Astrocyte (in vitro differentiated cells and primary cell): ENCODE measurements at regions not wholly inside any gene's neighbourhood (a gene's known extent, or its start where the extent isn't known, plus 50 kb on each side); places are given as distances from the start of the nearest gene placed in this dataset.

Experiments
- DNase-seq: peaks from one replicate; pipeline ENCODE4 v3.0.0-alpha.2; 2010; ENCODE audit warnings: low read depth
- FAIRE-seq: peaks from 2 replicates; lab custom pipeline; 2011; peaks lifted over from hg19 to GRCh38; lab: Jason Lieb, UNC
- H2AFZ ChIP-seq: 2 replicates; pipeline ENCODE4 v1.6.0; 2012; ENCODE audit warnings: low read depth, low read length, inconsistent platforms
- H3K27ac ChIP-seq: 2 replicates; pipeline ENCODE4 v1.5.1; 2011; ENCODE audit warnings: low read depth, low read length, inconsistent platforms
- H3K27me3 ChIP-seq: 2 replicates; pipeline ENCODE4 v1.6.0; 2011; ENCODE audit warnings: low read length, inconsistent platforms; ENCODE audit not compliant: insufficient read depth
- H3K36me3 ChIP-seq: 2 replicates; pipeline ENCODE4 v1.5.1; 2011; ENCODE audit warnings: low read length, inconsistent platforms; ENCODE audit not compliant: insufficient read depth
- H3K4me1 ChIP-seq: 2 replicates; pipeline ENCODE4 v1.5.1; 2011; ENCODE audit warnings: low read length, inconsistent platforms; ENCODE audit not compliant: insufficient read depth
- H3K4me2 ChIP-seq: 2 replicates; pipeline ENCODE4 v1.6.0; 2012; ENCODE audit warnings: low read length, inconsistent platforms
- H3K4me3 ChIP-seq: 2 replicates; pipeline ENCODE4 v1.5.1; 2011; ENCODE audit warnings: low read depth, mild to moderate bottlenecking, low read length, inconsistent platforms; ENCODE audit not compliant: insufficient read depth
- H3K79me2 ChIP-seq: 2 replicates; pipeline ENCODE4 v1.6.0; 2012; ENCODE audit warnings: mild to moderate bottlenecking, low read length, inconsistent platforms; ENCODE audit not compliant: insufficient read depth
- H3K9ac ChIP-seq: 2 replicates; pipeline ENCODE4 v1.6.0; 2012; ENCODE audit warnings: mild to moderate bottlenecking, low read length, inconsistent platforms
- H3K9me3 ChIP-seq: 2 replicates; pipeline ENCODE4 v1.5.1; 2012; ENCODE audit warnings: low read depth, mild to moderate bottlenecking, low read length, inconsistent platforms; ENCODE audit not compliant: insufficient read depth
- H4K20me1 ChIP-seq: 2 replicates; pipeline ENCODE4 v1.6.0; 2012; ENCODE audit warnings: low read length, inconsistent platforms; ENCODE audit not compliant: insufficient read depth
- H3K27ac Mint-ChIP-seq: one replicate; pipeline ENCODE4 v1.8.0; 2021; ENCODE audit warnings: mild to moderate bottlenecking, mixed read lengths; ENCODE audit not compliant: unreplicated experiment
- H3K27me3 Mint-ChIP-seq: one replicate; pipeline ENCODE4 v1.8.0; 2021; ENCODE audit warnings: low read depth, mixed read lengths; ENCODE audit not compliant: unreplicated experiment
- H3K36me3 Mint-ChIP-seq: one replicate; pipeline ENCODE4 v1.8.0; 2021; ENCODE audit warnings: low read depth, mixed read lengths; ENCODE audit not compliant: unreplicated experiment
- H3K4me1 Mint-ChIP-seq: one replicate; pipeline ENCODE4 v1.8.0; 2021; ENCODE audit warnings: low read depth, mixed read lengths; ENCODE audit not compliant: unreplicated experiment
- H3K4me3 Mint-ChIP-seq: one replicate; pipeline ENCODE4 v1.8.0; 2021; ENCODE audit warnings: mild to moderate bottlenecking, moderate library complexity, mixed read lengths; ENCODE audit not compliant: unreplicated experiment
- H3K9me3 Mint-ChIP-seq: one replicate; pipeline ENCODE4 v1.8.0; 2021; ENCODE audit warnings: mild to moderate bottlenecking, mixed read lengths; ENCODE audit not compliant: unreplicated experiment
- EZH2 ChIP-seq: IDR thresholded peaks from 2 replicates; pipeline ENCODE4 v1.6.1; 2012; ENCODE audit warnings: mild to moderate bottlenecking, low read length, inconsistent platforms; ENCODE audit not compliant: insufficient read depth
- TF ChIP-seq, protein P1 (sequence below): IDR thresholded peaks from 2 replicates; pipeline ENCODE4 v1.5.1; 2011; ENCODE audit warnings: low read depth, mild to moderate bottlenecking, inconsistent platforms, low read length, moderate library complexity; ENCODE audit not compliant: insufficient read depth

DNA sequence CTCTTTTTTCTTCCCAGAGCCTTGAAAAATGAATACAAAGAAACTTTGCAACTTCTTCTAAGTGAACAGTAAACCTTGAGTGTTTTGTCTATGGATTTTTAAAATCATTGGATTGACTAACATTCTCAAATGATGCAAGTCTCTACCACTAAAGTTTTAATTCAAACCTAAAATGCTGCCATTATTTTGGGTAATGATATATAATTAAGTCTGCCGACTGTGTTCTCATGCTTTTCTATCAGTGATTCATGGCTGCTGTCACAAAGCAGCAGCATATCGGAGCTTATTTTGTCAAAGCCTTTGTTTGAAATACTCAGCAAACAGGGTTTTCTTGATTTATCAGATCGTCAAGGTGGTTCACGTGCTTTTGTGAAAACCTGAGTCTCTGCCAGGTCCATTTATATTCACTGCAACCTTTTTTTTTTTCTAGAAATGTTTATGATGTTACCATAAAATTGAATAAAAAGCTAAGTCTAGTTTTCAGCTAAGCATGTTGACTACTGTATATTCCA is 96.3 kb downstream of the GJA1 start:
- TF ChIP-seq, protein P1, sequence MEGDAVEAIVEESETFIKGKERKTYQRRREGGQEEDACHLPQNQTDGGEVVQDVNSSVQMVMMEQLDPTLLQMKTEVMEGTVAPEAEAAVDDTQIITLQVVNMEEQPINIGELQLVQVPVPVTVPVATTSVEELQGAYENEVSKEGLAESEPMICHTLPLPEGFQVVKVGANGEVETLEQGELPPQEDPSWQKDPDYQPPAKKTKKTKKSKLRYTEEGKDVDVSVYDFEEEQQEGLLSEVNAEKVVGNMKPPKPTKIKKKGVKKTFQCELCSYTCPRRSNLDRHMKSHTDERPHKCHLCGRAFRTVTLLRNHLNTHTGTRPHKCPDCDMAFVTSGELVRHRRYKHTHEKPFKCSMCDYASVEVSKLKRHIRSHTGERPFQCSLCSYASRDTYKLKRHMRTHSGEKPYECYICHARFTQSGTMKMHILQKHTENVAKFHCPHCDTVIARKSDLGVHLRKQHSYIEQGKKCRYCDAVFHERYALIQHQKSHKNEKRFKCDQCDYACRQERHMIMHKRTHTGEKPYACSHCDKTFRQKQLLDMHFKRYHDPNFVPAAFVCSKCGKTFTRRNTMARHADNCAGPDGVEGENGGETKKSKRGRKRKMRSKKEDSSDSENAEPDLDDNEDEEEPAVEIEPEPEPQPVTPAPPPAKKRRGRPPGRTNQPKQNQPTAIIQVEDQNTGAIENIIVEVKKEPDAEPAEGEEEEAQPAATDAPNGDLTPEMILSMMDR, result no peak
- no peak for TF ChIP-seq EZH2
- Histone ChIP-seq H3K9ac (no peak overlapping the region), H4K20me1 (no peaks in the 10 kb centered on the region), H3K4me1 (no peaks in the 10 kb centered on the region), H2AFZ (no peak overlapping the region), H3K36me3 (no peaks in the 10 kb centered on the region), H3K27me3 (no peaks in the 10 kb centered on the region), H3K27ac (no peak overlapping the region), H3K4me3 (no peak overlapping the region), H3K4me2 (no peak overlapping the region), H3K9me3 (no peaks in the 10 kb centered on the region), H3K79me2 (no peaks in the 10 kb centered on the region)
- H3K9me3 Mint-ChIP-seq, result peaks cover 4% of the 10 kb centered on the region
- no peak for DNase-seq
- H3K36me3 Mint-ChIP-seq, result no peaks in the 10 kb centered on the region
- no peak overlapping the region for H3K4me3 Mint-ChIP-seq
- H3K4me1 Mint-ChIP-seq, result peaks cover 12% of the 10 kb centered on the region
- H3K27me3 Mint-ChIP-seq, result no peaks in the 10 kb centered on the region
- no peak for FAIRE-seq
- no peak overlapping the region for H3K27ac Mint-ChIP-seq

DNA sequence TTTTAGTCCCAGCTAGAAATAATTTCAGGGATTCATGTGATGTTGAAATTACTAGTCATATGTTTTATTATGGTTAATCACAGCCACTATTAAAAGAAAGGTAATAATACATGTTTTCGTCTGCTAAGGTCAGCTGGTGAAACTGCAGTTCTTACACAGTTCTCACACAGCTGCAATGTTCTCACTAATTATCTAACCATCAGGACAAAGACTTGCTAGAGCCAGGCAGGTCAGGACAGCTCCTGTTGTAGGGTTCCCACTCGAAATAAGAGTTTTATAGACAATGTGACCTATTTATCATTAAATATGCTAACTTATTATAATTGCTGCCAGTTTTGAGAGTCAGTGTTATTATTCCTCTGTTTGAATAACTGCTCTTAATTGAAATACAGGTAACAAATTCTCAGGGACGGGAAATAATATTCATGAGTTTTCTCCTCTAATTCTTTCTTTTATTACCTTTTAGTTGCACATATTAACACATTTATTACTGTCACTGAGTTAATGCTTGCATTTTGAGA is 97.9 kb downstream of the GJA1 start:
- Histone ChIP-seq H4K20me1 (no peaks in the 10 kb centered on the region), H3K4me2 (no peak overlapping the region), H2AFZ (no peak overlapping the region), H3K36me3 (no peaks in the 10 kb centered on the region), H3K9me3 (no peaks in the 10 kb centered on the region), H3K27me3 (no peaks in the 10 kb centered on the region), H3K79me2 (no peaks in the 10 kb centered on the region), H3K4me1 (no peaks in the 10 kb centered on the region), H3K27ac (no peak overlapping the region), H3K9ac (no peak overlapping the region), H3K4me3 (no peak overlapping the region)
- no peak for TF ChIP-seq EZH2
- TF ChIP-seq, protein P1, result no peak
- Mint-ChIP-seq H3K27ac (peak overlapping the region; percentile 53), H3K4me3 (no peak overlapping the region), H3K9me3 (peaks cover 4% of the 10 kb centered on the region), H3K27me3 (no peaks in the 10 kb centered on the region), H3K4me1 (peaks cover 12% of the 10 kb centered on the region), H3K36me3 (no peaks in the 10 kb centered on the region)
- FAIRE-seq (no peak), DNase-seq (no peak)

DNA sequence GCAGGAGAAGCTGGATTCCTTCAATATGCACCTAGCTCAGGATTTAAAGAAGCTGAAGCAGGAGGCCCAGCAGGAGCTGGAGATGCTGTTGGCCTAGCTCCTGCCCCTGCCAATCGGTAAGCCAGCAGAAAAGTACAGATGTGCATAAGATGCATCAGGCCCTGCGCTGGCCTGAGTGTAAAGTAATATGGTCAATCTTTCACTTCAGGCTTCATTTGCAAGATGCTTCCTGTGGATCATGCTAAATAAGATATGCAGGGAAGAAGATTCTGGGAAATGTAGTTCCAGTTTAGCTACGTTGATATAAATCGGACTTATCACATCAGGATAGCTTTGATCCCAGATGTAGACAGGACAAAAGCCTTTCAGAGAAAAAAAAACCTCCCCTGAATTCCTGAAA is 100.3 kb downstream of the GJA1 start:
- H3K4me3 Mint-ChIP-seq, result no peak overlapping the region
- peaks cover under 1% of the 10 kb centered on the region for H3K9me3 Mint-ChIP-seq
- Histone ChIP-seq H3K4me3 (no peak overlapping the region), H3K4me2 (no peak overlapping the region), H3K79me2 (no peaks in the 10 kb centered on the region), H3K9me3 (no peaks in the 10 kb centered on the region), H3K27ac (no peak overlapping the region), H3K36me3 (no peaks in the 10 kb centered on the region), H3K27me3 (no peaks in the 10 kb centered on the region), H2AFZ (no peak overlapping the region), H3K9ac (no peak overlapping the region), H4K20me1 (no peaks in the 10 kb centered on the region), H3K4me1 (no peaks in the 10 kb centered on the region)
- no peak overlapping the region for H3K27ac Mint-ChIP-seq
- H3K36me3 Mint-ChIP-seq, result no peaks in the 10 kb centered on the region
- peaks cover 5% of the 10 kb centered on the region for H3K4me1 Mint-ChIP-seq
- FAIRE-seq (no peak), DNase-seq (no peak)
- no peak for TF ChIP-seq EZH2
- TF ChIP-seq, protein P1, result no peak
- H3K27me3 Mint-ChIP-seq, result no peaks in the 10 kb centered on the region
